ENCODE measurements at regions not wholly inside any gene's neighbourhood (a gene's known extent, or its start where the extent isn't known, plus 50 kb on each side); places are given as distances from the start of the nearest gene placed in this dataset.

- Histone ChIP-seq H3K4me3 (ENCODE audit: control insufficient read depth in 2 of 3, extremely low read depth in 1 of 3, insufficient read depth in 2 of 3, low read depth in 1 of 3, low read length in 3 of 3) (no peak overlapping the region), H3K79me2 (ENCODE audit: control insufficient read depth, insufficient read depth, low read length) (no peaks in the 10 kb centered on the region), H3K9me1 (ENCODE audit: control insufficient read depth, extremely low read depth, insufficient read depth, low read length) (no peaks in the 10 kb centered on the region), H3K36me3 (ENCODE audit: control insufficient read depth in 2 of 2, extremely low read depth in 1 of 2, insufficient read depth in 2 of 2, low read length in 2 of 2) (no peaks in the 10 kb centered on the region), H3K9ac (ENCODE audit: control insufficient read depth, extremely low read depth, insufficient read depth, low read length) (no peak overlapping the region), H3K27ac (ENCODE audit: control insufficient read depth, insufficient read depth, low read length) (no peak overlapping the region), H3K4me1 (ENCODE audit: control insufficient read depth, extremely low read depth, insufficient read depth, low read length) (no peaks in the 10 kb centered on the region), H3K27me3 (ENCODE audit: control insufficient read depth, extremely low read depth, insufficient read depth, low read length) (no peaks in the 10 kb centered on the region), H3K4me2 (ENCODE audit: control insufficient read depth, extremely low read depth, insufficient read depth, low read depth, low read length) (no peak overlapping the region), H4K20me1 (ENCODE audit: control insufficient read depth, extremely low read depth, insufficient read depth, low read length) (no peaks in the 10 kb centered on the region), H2AFZ (ENCODE audit: control insufficient read depth, low read length) (no peak overlapping the region), H3K9me3 (ENCODE audit: control insufficient read depth, low read depth, low read length) (no peaks in the 10 kb centered on the region)
- TF ChIP-seq EZH2 (IDR thresholded peaks at IDR 0.05; ENCODE audit: low read length) (no peak), CTCF (optimal IDR thresholded peaks at IDR 0.05 in 1 of 3, IDR thresholded peaks at IDR 0.05 in 1 of 3, conservative IDR thresholded peaks at IDR 0.05 in 1 of 3; ENCODE audit: extremely low read depth in 1 of 3, insufficient read depth in 2 of 3, low read length in 3 of 3) (no peak)
- dilution Hi-C loops (cut with MboI; ENCODE audit: extremely low pct_ligation_motif_present, low sequenced_read_pairs), result no loop called here
- DNase-seq (ENCODE audit: low read depth, low spot score) (no peak), FAIRE-seq (no peak)
Measured at GRCh38 chr2:81163583-81163982, 859.0 kb upstream of the LRRTM1 start.

GRCh38 chr2:81158505-81158904, 854.0 kb upstream of the LRRTM1 start:
- Histone ChIP-seq H3K9me1 (ENCODE audit: control insufficient read depth, extremely low read depth, insufficient read depth, low read length) (no peaks in the 10 kb centered on the region), H3K4me2 (ENCODE audit: control insufficient read depth, extremely low read depth, insufficient read depth, low read depth, low read length) (no peak overlapping the region), H3K4me3 (ENCODE audit: control insufficient read depth in 2 of 3, extremely low read depth in 1 of 3, insufficient read depth in 2 of 3, low read depth in 1 of 3, low read length in 3 of 3) (no peak overlapping the region), H3K9ac (ENCODE audit: control insufficient read depth, extremely low read depth, insufficient read depth, low read length) (no peak overlapping the region), H3K27me3 (ENCODE audit: control insufficient read depth, extremely low read depth, insufficient read depth, low read length) (no peaks in the 10 kb centered on the region), H4K20me1 (ENCODE audit: control insufficient read depth, extremely low read depth, insufficient read depth, low read length) (no peaks in the 10 kb centered on the region), H2AFZ (ENCODE audit: control insufficient read depth, low read length) (no peak overlapping the region), H3K36me3 (ENCODE audit: control insufficient read depth in 2 of 2, extremely low read depth in 1 of 2, insufficient read depth in 2 of 2, low read length in 2 of 2) (no peaks in the 10 kb centered on the region), H3K27ac (ENCODE audit: control insufficient read depth, insufficient read depth, low read length) (no peak overlapping the region), H3K79me2 (ENCODE audit: control insufficient read depth, insufficient read depth, low read length) (no peaks in the 10 kb centered on the region), H3K4me1 (ENCODE audit: control insufficient read depth, extremely low read depth, insufficient read depth, low read length) (no peaks in the 10 kb centered on the region), H3K9me3 (ENCODE audit: control insufficient read depth, low read depth, low read length) (no peaks in the 10 kb centered on the region)
- no peak for FAIRE-seq
- dilution Hi-C loops (cut with MboI; ENCODE audit: extremely low pct_ligation_motif_present, low sequenced_read_pairs), result no loop called here
- no peak for DNase-seq (ENCODE audit: low read depth, low spot score)
- TF ChIP-seq EZH2 (IDR thresholded peaks at IDR 0.05; ENCODE audit: low read length) (no peak), CTCF (optimal IDR thresholded peaks at IDR 0.05 in 1 of 3, IDR thresholded peaks at IDR 0.05 in 1 of 3, conservative IDR thresholded peaks at IDR 0.05 in 1 of 3; ENCODE audit: extremely low read depth in 1 of 3, insufficient read depth in 2 of 3, low read length in 3 of 3) (no peak)
